Endodermal cell (in vitro differentiated cells): ENCODE measurements at regions not wholly inside any gene's neighbourhood (a gene's known extent, or its start where the extent isn't known, plus 50 kb on each side); places are given as distances from the start of the nearest gene placed in this dataset.

Experiments
- DNase-seq: peaks from one replicate; pipeline ENCODE4 v3.0.0-alpha.2; 2017
- H3K27ac ChIP-seq: 2 replicates; pipeline ENCODE4 v1.5.1; 2013; ENCODE audit warnings: mild to moderate bottlenecking, low read depth, low read length, moderate library complexity
- H3K27me3 ChIP-seq: 2 replicates; pipeline ENCODE4 v1.6.1; 2013; ENCODE audit warnings: mild to moderate bottlenecking, low read length, moderate library complexity; ENCODE audit not compliant: insufficient read depth, control insufficient read depth, poor library complexity, severe bottlenecking
- H3K36me3 ChIP-seq: 2 replicates; pipeline ENCODE4 v1.7.0; 2013; ENCODE audit warnings: mild to moderate bottlenecking, low read length, moderate library complexity; ENCODE audit not compliant: control insufficient read depth, insufficient read depth
- H3K4me1 ChIP-seq: one replicate; pipeline ENCODE4 v1.7.0; 2013; ENCODE audit warnings: low read length; ENCODE audit not compliant: control insufficient read depth, insufficient read depth
- H3K4me3 ChIP-seq: 2 replicates; pipeline ENCODE4 v1.5.1; 2013; ENCODE audit warnings: mild to moderate bottlenecking, low read length, moderate library complexity
- H3K9ac ChIP-seq: 2 replicates; pipeline ENCODE4 v1.6.1; 2013; ENCODE audit warnings: mild to moderate bottlenecking, low read length, moderate library complexity; ENCODE audit not compliant: poor library complexity, severe bottlenecking; ENCODE audit errors: extremely low read depth
- H3K9me3 ChIP-seq: 2 replicates; pipeline ENCODE4 v1.6.1; 2013; ENCODE audit warnings: mild to moderate bottlenecking, low read length, moderate library complexity; ENCODE audit not compliant: control insufficient read depth
- H3K27ac Mint-ChIP-seq: 2 replicates; pipeline ENCODE4 v1.8.0; 2020; ENCODE audit warnings: mixed read lengths
- H3K27me3 Mint-ChIP-seq: 2 replicates; pipeline ENCODE4 v1.8.0; 2021; ENCODE audit warnings: mild to moderate bottlenecking, mixed read lengths; ENCODE audit not compliant: insufficient read depth
- H3K36me3 Mint-ChIP-seq: 2 replicates; pipeline ENCODE4 v1.8.0; 2020; ENCODE audit warnings: low read depth, mixed read lengths
- H3K4me1 Mint-ChIP-seq: 2 replicates; pipeline ENCODE4 v1.8.0; 2020; ENCODE audit warnings: mixed read lengths
- H3K4me3 Mint-ChIP-seq: 2 replicates; pipeline ENCODE4 v1.8.0; 2020; ENCODE audit warnings: mild to moderate bottlenecking, moderate library complexity, mixed read lengths
- H3K9me3 Mint-ChIP-seq: 2 replicates; pipeline ENCODE4 v1.8.0; 2020; ENCODE audit warnings: mild to moderate bottlenecking, mixed read lengths
- CTCF ChIP-seq: fragments of 200-600 bp; sonication (generic); conservative IDR thresholded peaks from 2 replicates; pipeline ENCODE4 v1.5.0; 2021; ENCODE audit warnings: antibody characterized with exemption, mild to moderate bottlenecking
- WGBS, 2 experiments: methylation state at CpG; one replicate each; pipeline versions ENCODE4 v1.1.5 to v1.1.7; 2013; ENCODE audit warnings: missing lambda C conversion rate in 2 of 2, mixed read lengths in 1 of 2; ENCODE audit not compliant: insufficient coverage in 1 of 2, insufficient read length in 1 of 2; 5-methylcytosine and 5-hydroxymethylcytosine counted together

GRCh38 chr1:2951856-2952255 is 69.4 kb upstream of the ACTRT2 start:
- H3K27ac ChIP-seq, result no peak overlapping the region
- Mint-ChIP-seq H3K9me3 (peaks cover 91% of the 10 kb centered on the region), H3K27me3 (no peaks in the 10 kb centered on the region), H3K27ac (no peak overlapping the region), H3K36me3 (no peaks in the 10 kb centered on the region), H3K4me1 (no peaks in the 10 kb centered on the region), H3K4me3 (no peak overlapping the region)
- DNase-seq, result no peak
- no peaks in the 10 kb centered on the region for H3K4me1 ChIP-seq
- no peak overlapping the region for H3K4me3 ChIP-seq
- no peaks in the 10 kb centered on the region for H3K36me3 ChIP-seq
- no peak for TF ChIP-seq CTCF
- H3K27me3 ChIP-seq, result no peaks in the 10 kb centered on the region
- no peak overlapping the region for H3K9ac ChIP-seq
- peaks cover 47% of the 10 kb centered on the region for H3K9me3 ChIP-seq
- WGBS, 2 experiments, result 86 to 92% methylated on average over 13 to 14 of the region's 14 CpGs

DNA sequence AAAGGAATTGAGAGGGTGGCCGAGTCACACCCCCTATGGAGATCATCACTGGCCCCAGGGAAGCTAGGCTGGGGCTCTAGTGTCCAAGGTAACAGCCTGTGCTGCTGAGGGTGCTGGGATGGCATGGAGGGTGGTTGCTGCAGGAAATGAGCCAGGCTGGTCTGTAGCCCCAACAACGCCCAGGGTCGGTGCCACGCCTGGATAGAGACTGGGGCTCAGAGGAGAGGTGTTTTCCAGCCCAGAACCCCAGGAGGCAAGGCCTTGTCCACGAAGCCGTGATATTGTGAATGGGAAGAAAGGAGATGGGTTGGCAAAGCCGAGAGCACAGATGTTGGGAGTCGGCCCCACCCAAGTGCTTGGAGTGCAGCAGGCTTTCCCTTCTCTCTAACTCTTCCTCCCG is 68.9 kb upstream of the ACTRT2 start:
- H3K4me3 Mint-ChIP-seq, result no peak overlapping the region
- WGBS, 2 experiments, result 78 to 79% methylated on average over 7 to 9 of the region's 9 CpGs
- no peaks in the 10 kb centered on the region for H3K4me1 Mint-ChIP-seq
- H3K27ac ChIP-seq, result no peak overlapping the region
- H3K9ac ChIP-seq, result no peak overlapping the region
- no peak overlapping the region for H3K4me3 ChIP-seq
- no peaks in the 10 kb centered on the region for H3K27me3 ChIP-seq
- no peak for TF ChIP-seq CTCF
- DNase-seq, result no peak
- H3K27ac Mint-ChIP-seq, result no peak overlapping the region
- peaks cover 90% of the 10 kb centered on the region for H3K9me3 Mint-ChIP-seq
- H3K9me3 ChIP-seq, result peaks cover 49% of the 10 kb centered on the region
- H3K36me3 Mint-ChIP-seq, result no peaks in the 10 kb centered on the region
- no peaks in the 10 kb centered on the region for H3K36me3 ChIP-seq
- H3K4me1 ChIP-seq, result no peaks in the 10 kb centered on the region
- no peaks in the 10 kb centered on the region for H3K27me3 Mint-ChIP-seq

DNA sequence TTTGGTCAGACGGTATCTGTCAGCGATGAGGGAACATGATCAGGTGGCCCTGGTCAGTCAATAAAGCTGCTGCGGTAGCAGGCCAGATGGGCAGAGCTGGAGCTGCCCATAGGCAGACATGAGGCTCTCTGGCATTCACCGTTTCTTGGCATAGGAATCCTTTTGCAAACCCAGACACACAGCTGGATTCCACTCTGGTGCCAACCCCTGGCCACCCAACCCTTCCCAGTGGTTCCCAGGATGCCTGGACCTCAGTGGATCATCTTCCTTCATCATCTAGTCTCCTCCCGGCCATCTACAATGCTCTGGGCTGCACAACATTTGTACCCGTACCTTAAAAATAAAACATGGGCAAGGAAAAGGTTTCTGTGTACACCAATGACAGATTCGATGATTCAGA is 68.3 kb upstream of the ACTRT2 start:
- Mint-ChIP-seq H3K27ac (no peak overlapping the region), H3K4me3 (no peak overlapping the region), H3K27me3 (no peaks in the 10 kb centered on the region), H3K36me3 (no peaks in the 10 kb centered on the region), H3K9me3 (peaks cover 93% of the 10 kb centered on the region), H3K4me1 (no peaks in the 10 kb centered on the region)
- 75 to 79% methylated on average over 7 of the region's 7 CpGs for WGBS, 2 experiments
- no peaks in the 10 kb centered on the region for H3K27me3 ChIP-seq
- no peaks in the 10 kb centered on the region for H3K36me3 ChIP-seq
- TF ChIP-seq CTCF, result no peak
- H3K9ac ChIP-seq, result no peak overlapping the region
- H3K4me3 ChIP-seq, result no peak overlapping the region
- peaks cover 49% of the 10 kb centered on the region for H3K9me3 ChIP-seq
- DNase-seq, result no peak
- no peak overlapping the region for H3K27ac ChIP-seq
- no peaks in the 10 kb centered on the region for H3K4me1 ChIP-seq
